Esophagus squamous epithelium (tissue), 4 donors: ENCODE measurements at regions not wholly inside any gene's neighbourhood (a gene's known extent, or its start where the extent isn't known, plus 50 kb on each side); places are given as distances from the start of the nearest gene placed in this dataset.

Experiments used
- POLR2A ChIP-seq, 4 donors: fragments of 450-650 bp; IDR thresholded peaks; one replicate each; pipeline ENCODE4 v1.6.1; 2017; ENCODE audit warnings: antibody characterized with exemption in 4 of 4, mild to moderate bottlenecking in 4 of 4, moderate library complexity in 3 of 4
- TF ChIP-seq, protein P1 (sequence below), 6 experiments: fragments of 450-650 bp in 4 of 6; fragments of 200-600 bp in 2 of 6; sonication (generic) in 2 of 6; IDR thresholded peaks; one replicate each; pipeline ENCODE4 v1.5.1; 2016 to 2019; ENCODE audit warnings: antibody characterized with exemption in 6 of 6, mild to moderate bottlenecking in 4 of 6, moderate library complexity in 4 of 6

DNA sequence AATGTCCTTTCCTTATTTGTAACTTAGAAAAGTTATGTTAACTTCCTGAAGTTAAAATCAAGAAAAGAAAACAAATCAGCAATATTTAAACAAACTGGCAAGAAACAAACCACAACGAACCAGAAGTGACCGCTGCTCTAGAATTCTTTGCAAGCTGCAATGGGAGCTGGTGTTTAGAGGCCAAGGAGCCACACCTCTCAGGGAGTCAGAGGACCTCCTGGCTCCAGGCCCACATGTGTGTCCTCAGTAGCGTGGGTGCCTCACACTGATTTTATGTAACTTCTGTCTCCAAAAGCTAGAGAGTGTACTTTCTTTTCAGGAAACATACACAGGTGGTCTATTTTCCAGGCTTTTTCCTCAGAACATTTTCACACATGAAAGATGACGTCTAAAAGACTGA lies 100.4 kb downstream of the IRX2 start:
- TF ChIP-seq, protein P1, sequence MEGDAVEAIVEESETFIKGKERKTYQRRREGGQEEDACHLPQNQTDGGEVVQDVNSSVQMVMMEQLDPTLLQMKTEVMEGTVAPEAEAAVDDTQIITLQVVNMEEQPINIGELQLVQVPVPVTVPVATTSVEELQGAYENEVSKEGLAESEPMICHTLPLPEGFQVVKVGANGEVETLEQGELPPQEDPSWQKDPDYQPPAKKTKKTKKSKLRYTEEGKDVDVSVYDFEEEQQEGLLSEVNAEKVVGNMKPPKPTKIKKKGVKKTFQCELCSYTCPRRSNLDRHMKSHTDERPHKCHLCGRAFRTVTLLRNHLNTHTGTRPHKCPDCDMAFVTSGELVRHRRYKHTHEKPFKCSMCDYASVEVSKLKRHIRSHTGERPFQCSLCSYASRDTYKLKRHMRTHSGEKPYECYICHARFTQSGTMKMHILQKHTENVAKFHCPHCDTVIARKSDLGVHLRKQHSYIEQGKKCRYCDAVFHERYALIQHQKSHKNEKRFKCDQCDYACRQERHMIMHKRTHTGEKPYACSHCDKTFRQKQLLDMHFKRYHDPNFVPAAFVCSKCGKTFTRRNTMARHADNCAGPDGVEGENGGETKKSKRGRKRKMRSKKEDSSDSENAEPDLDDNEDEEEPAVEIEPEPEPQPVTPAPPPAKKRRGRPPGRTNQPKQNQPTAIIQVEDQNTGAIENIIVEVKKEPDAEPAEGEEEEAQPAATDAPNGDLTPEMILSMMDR (IDR thresholded peaks at IDR 0.05): no peak
- no peak for TF ChIP-seq POLR2A (IDR thresholded peaks at IDR 0.05)
